ENCODE measurements at regions not wholly inside any gene's neighbourhood (a gene's known extent, or its start where the extent isn't known, plus 50 kb on each side); places are given as distances from the start of the nearest gene placed in this dataset.

- no peak for TF ChIP-seq POLR2AphosphoS5 (IDR thresholded peaks at IDR 0.05)
- intact Hi-C loops (cut with DNase I) = no loop called here
- H3K9me3 ChIP-seq = no peaks in the 10 kb centered on the region
- no peaks in the 10 kb centered on the region for H3K27me3 ChIP-seq
- H3K36me3 ChIP-seq = no peaks in the 10 kb centered on the region
- no peaks in the 10 kb centered on the region for H3K4me1 ChIP-seq
- H3K4me3 ChIP-seq = no peak overlapping the region
- no peak overlapping the region for H3K27ac ChIP-seq (replicated peaks in 1 of 4)
- no peak for DNase-seq (ENCODE audit: extremely low spot score)
Observed at GRCh38 chr9:31089549-31090221, 1294.8 kb upstream of the ACO1 start.

- Histone ChIP-seq H3K36me3 (no peaks in the 10 kb centered on the region), H3K9me3 (no peaks in the 10 kb centered on the region), H3K4me3 (no peak overlapping the region), H3K27me3 (no peaks in the 10 kb centered on the region), H3K4me1 (no peaks in the 10 kb centered on the region), H3K27ac (replicated peaks in 1 of 4) (no peak overlapping the region)
- no peak for DNase-seq (ENCODE audit: extremely low spot score)
- intact Hi-C loops (cut with DNase I) = no loop called here
- TF ChIP-seq POLR2A (IDR thresholded peaks at IDR 0.05; ENCODE audit: low read depth) (no peak), POLR2AphosphoS5 (IDR thresholded peaks at IDR 0.05) (no peak), EP300 (IDR thresholded peaks at IDR 0.05) (no peak)
- TF ChIP-seq, protein P1, sequence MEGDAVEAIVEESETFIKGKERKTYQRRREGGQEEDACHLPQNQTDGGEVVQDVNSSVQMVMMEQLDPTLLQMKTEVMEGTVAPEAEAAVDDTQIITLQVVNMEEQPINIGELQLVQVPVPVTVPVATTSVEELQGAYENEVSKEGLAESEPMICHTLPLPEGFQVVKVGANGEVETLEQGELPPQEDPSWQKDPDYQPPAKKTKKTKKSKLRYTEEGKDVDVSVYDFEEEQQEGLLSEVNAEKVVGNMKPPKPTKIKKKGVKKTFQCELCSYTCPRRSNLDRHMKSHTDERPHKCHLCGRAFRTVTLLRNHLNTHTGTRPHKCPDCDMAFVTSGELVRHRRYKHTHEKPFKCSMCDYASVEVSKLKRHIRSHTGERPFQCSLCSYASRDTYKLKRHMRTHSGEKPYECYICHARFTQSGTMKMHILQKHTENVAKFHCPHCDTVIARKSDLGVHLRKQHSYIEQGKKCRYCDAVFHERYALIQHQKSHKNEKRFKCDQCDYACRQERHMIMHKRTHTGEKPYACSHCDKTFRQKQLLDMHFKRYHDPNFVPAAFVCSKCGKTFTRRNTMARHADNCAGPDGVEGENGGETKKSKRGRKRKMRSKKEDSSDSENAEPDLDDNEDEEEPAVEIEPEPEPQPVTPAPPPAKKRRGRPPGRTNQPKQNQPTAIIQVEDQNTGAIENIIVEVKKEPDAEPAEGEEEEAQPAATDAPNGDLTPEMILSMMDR (IDR thresholded peaks at IDR 0.05) = no peak
- 71% methylated on average over 1 of the region's 1 CpG for WGBS
Observed at GRCh38 chr9:31100311-31100710, 1284.1 kb upstream of the ACO1 start.

DNA sequence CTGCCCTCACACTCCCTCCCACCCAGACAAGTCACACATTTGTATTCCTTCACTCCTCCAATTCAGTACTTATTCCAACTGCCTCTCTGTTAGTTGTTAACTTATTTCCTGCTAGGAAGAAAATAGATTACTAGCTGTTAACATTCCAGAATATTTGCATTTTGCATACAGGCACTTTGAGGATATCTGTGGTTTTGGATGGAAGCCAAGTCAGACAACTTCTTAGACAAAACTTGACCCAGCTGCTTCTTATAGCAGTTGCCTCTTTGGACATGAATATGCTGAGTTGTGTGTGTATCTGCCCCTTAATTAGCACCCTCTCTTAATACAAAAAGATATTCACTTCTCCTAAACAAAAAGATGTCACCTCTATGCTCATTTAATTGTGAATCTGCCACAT lies 1280.6 kb upstream of the ACO1 start:
- Histone ChIP-seq H3K9me3 (no peaks in the 10 kb centered on the region), H3K4me3 (no peak overlapping the region), H3K27ac (replicated peaks in 1 of 4) (no peak overlapping the region), H3K36me3 (no peaks in the 10 kb centered on the region), H3K4me1 (no peaks in the 10 kb centered on the region), H3K27me3 (no peaks in the 10 kb centered on the region)
- TF ChIP-seq POLR2AphosphoS5 (IDR thresholded peaks at IDR 0.05) (no peak), EP300 (IDR thresholded peaks at IDR 0.05) (no peak), POLR2A (IDR thresholded peaks at IDR 0.05; ENCODE audit: low read depth) (no peak)
- TF ChIP-seq, protein P1 (IDR thresholded peaks at IDR 0.05) = no peak
- intact Hi-C loops (cut with DNase I) = no loop called here
- DNase-seq (ENCODE audit: extremely low spot score) = no peak

DNA sequence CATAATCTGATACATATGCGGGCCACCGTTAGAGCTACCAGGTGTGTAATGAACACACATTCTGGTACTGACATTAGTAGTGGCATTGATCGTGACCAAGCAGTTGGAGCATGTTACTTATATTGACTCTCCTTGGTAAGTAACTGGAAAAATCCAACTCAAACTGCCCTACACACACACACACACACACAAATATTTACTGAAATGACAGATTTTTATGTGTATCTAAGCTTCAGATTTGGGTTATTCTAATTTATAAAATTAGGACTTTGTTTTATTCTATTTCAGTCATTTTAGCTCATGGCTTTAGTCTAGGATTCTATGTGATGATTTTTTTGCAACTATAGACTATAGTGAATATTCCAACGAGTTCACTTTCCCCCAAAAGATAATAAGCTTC lies 1280.2 kb upstream of the ACO1 start:
- H3K4me3 ChIP-seq = no peak overlapping the region

GRCh38 chr9:31112491-31112890 lies 1272.0 kb upstream of the ACO1 start:
- Histone ChIP-seq H3K9me3 (no peaks in the 10 kb centered on the region), H3K27me3 (no peaks in the 10 kb centered on the region), H3K4me3 (no peak overlapping the region), H3K36me3 (no peaks in the 10 kb centered on the region), H3K4me1 (no peaks in the 10 kb centered on the region), H3K27ac (replicated peaks in 1 of 4) (no peak overlapping the region)
- TF ChIP-seq POLR2A (IDR thresholded peaks at IDR 0.05; ENCODE audit: low read depth) (no peak), POLR2AphosphoS5 (IDR thresholded peaks at IDR 0.05) (no peak), EP300 (IDR thresholded peaks at IDR 0.05) (no peak)
- TF ChIP-seq, protein P1 (IDR thresholded peaks at IDR 0.05) = no peak
- DNase-seq (ENCODE audit: extremely low spot score) = no peak
- intact Hi-C loops (cut with DNase I) = no loop called here

More for the DNA sequence above, 1280.2 kb upstream of the ACO1 start:
- Histone ChIP-seq H3K27me3 (no peaks in the 10 kb centered on the region), H3K27ac (replicated peaks in 1 of 4) (no peak overlapping the region), H3K4me1 (no peaks in the 10 kb centered on the region), H3K9me3 (no peaks in the 10 kb centered on the region), H3K36me3 (no peaks in the 10 kb centered on the region)
- no peak for TF ChIP-seq POLR2AphosphoS5 (IDR thresholded peaks at IDR 0.05)
- no peak for TF ChIP-seq POLR2A (IDR thresholded peaks at IDR 0.05; ENCODE audit: low read depth)
- TF ChIP-seq, protein P1 (IDR thresholded peaks at IDR 0.05) = no peak
- no peak for TF ChIP-seq EP300 (IDR thresholded peaks at IDR 0.05)
- intact Hi-C loops (cut with DNase I) = no loop called here
- WGBS = 80% methylated on average over 4 of the region's 4 CpGs
- DNase-seq (ENCODE audit: extremely low spot score) = no peak

Measured in esophagus muscularis mucosa (tissue), 4 donors.